ENCODE measurements at regions not wholly inside any gene's neighbourhood (a gene's known extent, or its start where the extent isn't known, plus 50 kb on each side); places are given as distances from the start of the nearest gene placed in this dataset.

GRCh38 chrX:91081873-91082272 is 352.8 kb upstream of the PABPC5 start:
- no peak for DNase-seq (ENCODE audit: low read depth)
- TF ChIP-seq CTCF (IDR thresholded peaks at IDR 0.05; ENCODE audit: insufficient read depth, low read depth, low read length, missing control alignments): no peak
- H3K4me3 ChIP-seq (ENCODE audit: low read length): no peak overlapping the region

GRCh38 chrX:91108761-91109160 is 325.9 kb upstream of the PABPC5 start:
- TF ChIP-seq CTCF (IDR thresholded peaks at IDR 0.05; ENCODE audit: insufficient read depth, low read depth, low read length, missing control alignments): no peak
- no peak for DNase-seq (ENCODE audit: low read depth)
- H3K4me3 ChIP-seq (ENCODE audit: low read length): no peak overlapping the region

- no peak for DNase-seq (ENCODE audit: low read depth)
- TF ChIP-seq CTCF (IDR thresholded peaks at IDR 0.05; ENCODE audit: insufficient read depth, low read depth, low read length, missing control alignments): no peak
- no peak overlapping the region for H3K4me3 ChIP-seq (ENCODE audit: low read length)
Measured at GRCh38 chrX:91122151-91122694, 312.4 kb upstream of the PABPC5 start.

GRCh38 chrX:91137883-91138282 is 296.8 kb upstream of the PABPC5 start:
- no peak for TF ChIP-seq CTCF (IDR thresholded peaks at IDR 0.05; ENCODE audit: insufficient read depth, low read depth, low read length, missing control alignments)
- no peak for DNase-seq (ENCODE audit: low read depth)
- no peak overlapping the region for H3K4me3 ChIP-seq (ENCODE audit: low read length)

All from epithelial cell of esophagus (primary cell).